Dendritic cell treated with granulocyte-macrophage colony-stimulating factor and Interleukin-4, amounts not matched to agents 40 ng/mL and 50 ng/mL, for 4 days (primary cell): ENCODE measurements at regions not wholly inside any gene's neighbourhood (a gene's known extent, or its start where the extent isn't known, plus 50 kb on each side); places are given as distances from the start of the nearest gene placed in this dataset.

Experiments
- H3K27ac Mint-ChIP-seq: one replicate; pipeline ENCODE4 v1.8.0; 2022; ENCODE audit warnings: mild to moderate bottlenecking, mixed read lengths
- H3K27me3 Mint-ChIP-seq: one replicate; pipeline ENCODE4 v1.8.0; 2022; ENCODE audit warnings: mild to moderate bottlenecking, mixed read lengths
- H3K36me3 Mint-ChIP-seq: one replicate; pipeline ENCODE4 v1.8.0; 2022; ENCODE audit warnings: low read depth, mixed read lengths
- H3K4me1 Mint-ChIP-seq: one replicate; pipeline ENCODE4 v1.8.0; 2022; ENCODE audit warnings: low read depth, mixed read lengths
- H3K4me3 Mint-ChIP-seq: one replicate; pipeline ENCODE4 v1.8.0; 2022; ENCODE audit warnings: mild to moderate bottlenecking, moderate library complexity, mixed read lengths
- H3K9me3 Mint-ChIP-seq: one replicate; pipeline ENCODE4 v1.8.0; 2022; ENCODE audit warnings: mixed read lengths
- intact Hi-C: fragments of 100-400 bp; cut with micrococcal nuclease; formaldehyde crosslinking; loops from one replicate; pipeline ENCODE4 v1.15.0; 2022

DNA sequence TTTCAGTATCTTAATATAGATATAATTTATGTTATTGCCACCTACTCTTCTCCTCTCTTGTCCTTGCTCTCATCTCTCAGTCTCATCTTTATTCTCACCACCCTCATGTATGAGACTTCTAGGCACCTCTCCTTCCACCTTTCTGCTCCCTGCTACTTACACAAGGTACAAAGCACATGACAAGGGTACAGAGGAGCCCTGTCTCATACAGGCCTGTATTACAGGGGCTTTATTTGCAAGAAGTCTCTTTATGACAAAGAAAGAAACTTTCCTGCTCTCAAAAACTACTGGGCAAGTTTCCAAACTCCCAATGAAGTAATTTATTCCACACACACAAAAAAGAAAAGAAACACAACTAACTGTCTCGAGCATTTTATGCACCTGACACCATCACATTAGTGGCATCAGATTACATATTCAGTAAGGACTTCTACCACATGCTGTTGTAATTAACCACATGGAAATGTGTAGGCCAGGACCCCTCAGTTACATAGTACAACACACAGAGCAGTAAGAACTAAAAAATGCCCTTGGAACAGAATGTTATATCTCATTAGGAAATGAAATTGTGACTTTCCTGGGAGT lies 253.1 kb downstream of the FZD1 start:
- Mint-ChIP-seq H3K4me1 (peaks cover 28% of the 10 kb centered on the region), H3K36me3 (no peaks in the 10 kb centered on the region), H3K9me3 (no peaks in the 10 kb centered on the region), H3K27ac (no peak overlapping the region), H3K27me3 (no peaks in the 10 kb centered on the region), H3K4me3 (no peak overlapping the region)
- intact Hi-C loops = no loop called here

DNA sequence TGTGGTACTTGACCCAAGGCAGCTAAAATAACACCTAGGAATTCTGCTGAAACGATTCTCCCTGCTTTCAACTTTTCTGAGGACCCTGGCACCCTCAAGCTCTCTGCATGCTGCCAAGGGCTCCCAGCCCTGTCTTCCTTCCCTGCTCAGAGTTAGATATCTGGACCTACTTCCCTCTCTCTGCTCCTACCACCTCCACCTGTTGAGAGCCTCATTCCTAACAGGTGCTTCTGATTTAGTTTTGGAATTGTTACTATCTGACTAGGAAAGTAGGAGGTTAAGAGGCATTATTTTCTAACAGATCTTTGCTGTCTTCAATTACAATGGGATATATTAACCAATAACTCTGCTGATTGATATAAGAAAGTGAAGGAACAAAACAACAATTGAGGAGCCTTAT lies 253.8 kb downstream of the FZD1 start:
- Mint-ChIP-seq H3K4me1 (peaks cover 28% of the 10 kb centered on the region), H3K9me3 (no peaks in the 10 kb centered on the region), H3K4me3 (no peak overlapping the region), H3K27ac (no peak overlapping the region), H3K27me3 (no peaks in the 10 kb centered on the region), H3K36me3 (no peaks in the 10 kb centered on the region)
- intact Hi-C loops = no loop called here

DNA sequence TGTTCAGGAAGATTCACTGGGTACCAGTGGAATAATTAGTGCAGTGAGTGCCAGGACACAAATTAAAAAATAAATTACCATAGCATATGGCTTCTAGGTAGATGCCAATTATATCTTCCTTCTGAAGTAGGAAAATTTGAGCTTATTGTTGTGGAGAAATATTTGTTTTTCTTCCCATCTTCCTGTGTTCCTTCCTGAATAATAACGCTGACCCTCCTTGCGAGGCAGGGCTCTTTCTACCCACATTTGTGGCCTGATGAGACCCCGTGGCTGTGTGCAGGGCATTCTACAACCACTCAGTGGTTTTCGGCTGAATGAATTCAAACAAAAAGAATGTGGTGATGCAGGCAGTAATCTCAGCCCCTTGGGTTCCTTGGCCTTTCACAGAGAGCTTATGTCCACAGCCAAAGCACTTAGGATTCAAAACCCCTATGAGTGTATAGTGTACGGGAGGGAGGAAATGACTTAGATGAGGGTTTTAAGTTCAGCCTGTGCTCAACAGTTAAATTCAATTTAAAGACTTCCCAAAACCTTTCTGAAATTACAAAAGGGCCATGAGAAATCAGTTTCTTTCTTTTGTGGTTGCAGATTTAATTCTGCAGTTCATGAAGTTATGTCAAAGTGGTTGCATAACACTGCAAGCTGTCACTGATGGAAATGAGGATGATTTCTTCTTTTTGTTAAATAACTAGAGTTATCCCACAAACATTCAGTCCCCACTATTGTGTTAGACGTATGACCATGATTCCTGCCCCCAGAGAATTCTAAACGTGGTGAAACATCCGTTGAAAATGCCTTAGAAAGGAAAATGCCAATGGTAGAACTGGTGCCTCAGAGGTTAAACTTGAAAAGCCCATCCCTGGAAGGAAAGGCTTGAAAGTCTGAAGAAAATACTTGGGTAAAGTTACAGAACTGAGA lies 255.3 kb downstream of the FZD1 start:
- Mint-ChIP-seq H3K4me3 (no peak overlapping the region), H3K4me1 (peaks cover 28% of the 10 kb centered on the region), H3K27me3 (no peaks in the 10 kb centered on the region), H3K27ac (no peak overlapping the region), H3K9me3 (no peaks in the 10 kb centered on the region), H3K36me3 (no peaks in the 10 kb centered on the region)
- intact Hi-C loops = no loop called here

DNA sequence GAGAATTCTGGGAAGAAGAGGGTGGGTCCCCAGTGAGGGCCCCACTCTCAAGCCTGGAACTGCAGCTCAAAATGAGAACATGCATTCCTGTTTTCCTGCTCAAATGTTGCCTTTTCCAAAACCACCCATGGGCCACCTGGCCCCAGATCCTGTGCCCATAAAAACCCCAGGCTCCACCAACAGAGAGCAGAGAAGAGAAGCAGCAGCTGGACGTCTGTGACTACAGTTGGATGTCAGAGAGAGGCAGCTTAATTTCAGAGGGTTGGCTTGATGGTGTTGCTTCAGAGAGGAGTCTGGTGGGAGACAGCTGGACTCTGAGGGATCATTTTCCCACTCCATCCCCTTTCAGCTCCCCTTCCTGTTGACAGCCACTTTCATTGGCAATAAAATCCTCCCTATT lies 256.4 kb downstream of the FZD1 start:
- Mint-ChIP-seq H3K27me3 (no peaks in the 10 kb centered on the region), H3K27ac (no peak overlapping the region)
- intact Hi-C loops = no loop called here

DNA sequence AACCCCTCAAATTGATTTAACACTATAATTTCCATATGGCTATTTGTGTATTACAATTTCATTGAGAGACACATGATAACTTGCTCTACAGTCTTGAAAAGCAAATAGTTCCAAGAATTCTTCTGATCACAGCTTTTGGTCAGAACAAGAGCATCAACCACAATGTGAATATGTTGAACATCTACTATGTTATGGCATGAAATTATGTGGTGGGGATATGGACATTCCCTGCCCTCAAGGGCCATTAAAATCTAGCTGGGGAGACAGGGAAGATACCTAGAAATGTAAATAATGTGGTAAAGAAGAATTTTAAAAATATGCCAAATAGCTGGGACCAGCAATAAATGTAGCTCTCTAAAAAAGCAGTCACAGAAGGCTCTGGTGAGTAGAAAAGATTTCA lies 262.2 kb downstream of the FZD1 start:
- no peaks in the 10 kb centered on the region for H3K4me1 Mint-ChIP-seq

More for the DNA sequence above, 256.4 kb downstream of the FZD1 start:
- Mint-ChIP-seq H3K4me1 (peaks cover 28% of the 10 kb centered on the region), H3K9me3 (no peaks in the 10 kb centered on the region), H3K36me3 (no peaks in the 10 kb centered on the region), H3K4me3 (no peak overlapping the region)

DNA sequence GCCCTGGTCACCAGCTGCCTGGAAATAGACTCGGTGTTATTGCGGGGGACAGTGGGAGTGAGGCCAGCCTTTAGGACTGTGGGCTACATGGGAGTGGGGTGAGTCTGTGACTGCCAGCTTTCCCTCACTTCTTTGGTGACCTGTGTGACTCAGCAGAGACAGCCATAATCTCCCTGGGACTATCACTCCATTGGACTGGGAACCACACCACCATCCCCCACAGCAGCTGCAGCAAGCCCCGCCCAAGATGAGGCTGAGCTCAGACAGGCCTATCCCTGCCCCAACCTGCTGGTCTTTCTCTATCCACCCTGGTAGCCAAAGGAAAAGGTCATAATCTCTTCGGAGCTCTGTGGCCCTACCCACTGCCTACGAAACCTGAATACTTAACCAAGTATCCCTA lies 263.2 kb downstream of the FZD1 start:
- Mint-ChIP-seq H3K27ac (no peak overlapping the region), H3K36me3 (no peaks in the 10 kb centered on the region), H3K4me1 (no peaks in the 10 kb centered on the region), H3K4me3 (no peak overlapping the region), H3K27me3 (peaks cover 3% of the 10 kb centered on the region), H3K9me3 (peaks cover 29% of the 10 kb centered on the region)
- intact Hi-C loops = no loop called here

More for the DNA sequence above, 262.2 kb downstream of the FZD1 start:
- Mint-ChIP-seq H3K36me3 (no peaks in the 10 kb centered on the region), H3K27me3 (peaks cover 1% of the 10 kb centered on the region), H3K9me3 (peaks cover 19% of the 10 kb centered on the region), H3K27ac (no peak overlapping the region), H3K4me3 (no peak overlapping the region)
- intact Hi-C loops = no loop called here

DNA sequence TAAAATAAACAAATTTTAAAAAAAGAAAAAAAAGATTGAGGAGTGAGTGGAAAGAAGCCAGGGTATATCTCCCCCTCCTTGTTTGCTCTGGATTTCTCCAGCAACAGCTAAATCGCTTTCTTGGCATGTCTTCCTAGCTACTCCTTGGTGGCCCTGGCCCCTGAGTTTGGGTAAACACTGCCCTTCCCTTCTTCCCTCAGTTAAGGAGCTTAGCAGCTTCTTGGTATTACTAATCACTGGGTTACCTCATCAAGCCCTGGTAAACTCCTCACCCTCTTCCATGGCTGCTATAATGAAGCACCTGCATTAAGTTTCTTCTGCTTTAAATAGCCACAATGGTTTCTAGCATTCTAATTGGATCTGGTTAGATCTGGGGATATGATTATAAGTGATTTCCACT lies 269.8 kb downstream of the FZD1 start:
- Mint-ChIP-seq H3K9me3 (peaks cover 22% of the 10 kb centered on the region), H3K27me3 (peaks cover 1% of the 10 kb centered on the region), H3K4me3 (no peak overlapping the region), H3K4me1 (no peaks in the 10 kb centered on the region), H3K36me3 (no peaks in the 10 kb centered on the region), H3K27ac (no peak overlapping the region)
- intact Hi-C loops = no loop called here

DNA sequence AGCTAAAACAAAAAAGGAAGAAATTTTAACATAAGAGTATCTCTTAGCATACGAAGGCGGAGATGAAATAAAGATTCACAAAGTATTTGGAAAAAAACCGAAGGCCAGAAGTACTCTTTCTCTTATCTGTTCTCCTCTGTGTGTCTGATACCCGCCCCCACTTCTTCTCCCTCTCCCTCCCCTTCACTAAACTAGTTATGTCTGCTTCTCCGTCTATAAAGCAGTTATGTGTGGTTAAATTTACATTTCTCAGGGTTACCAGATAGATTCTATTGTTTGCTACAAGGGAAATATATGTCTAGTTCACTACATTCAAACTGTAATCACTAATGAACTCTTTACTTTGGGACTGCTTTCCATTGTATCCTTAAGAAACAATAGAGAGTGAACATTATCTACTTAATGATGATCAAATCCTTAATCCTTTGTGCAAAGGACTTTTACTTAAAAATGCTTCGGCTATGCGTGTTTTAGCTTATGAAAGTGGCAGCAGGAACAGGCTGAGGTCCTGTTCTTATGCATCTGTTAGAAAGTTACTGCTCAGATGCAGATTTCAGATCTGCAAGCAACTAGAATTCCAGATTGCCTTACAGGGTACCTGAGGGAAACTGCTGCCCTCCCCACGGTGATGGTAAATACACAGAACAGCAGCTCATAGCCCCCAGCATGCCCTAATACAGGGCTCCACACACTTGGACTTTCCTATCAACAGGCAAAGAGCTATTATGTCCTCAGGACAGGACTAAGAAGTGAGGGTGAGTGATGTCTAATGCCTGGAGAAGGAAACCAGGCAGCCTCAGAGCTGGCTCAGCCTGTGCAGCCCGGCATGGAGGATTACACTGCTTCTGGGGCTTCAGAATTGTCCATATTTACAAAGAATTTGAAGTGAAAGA lies 273.3 kb downstream of the FZD1 start:
- H3K4me1 Mint-ChIP-seq = no peaks in the 10 kb centered on the region
- H3K36me3 Mint-ChIP-seq = no peaks in the 10 kb centered on the region
- no peak overlapping the region for H3K4me3 Mint-ChIP-seq
- peaks cover 3% of the 10 kb centered on the region for H3K9me3 Mint-ChIP-seq
- H3K27ac Mint-ChIP-seq = no peak overlapping the region
- intact Hi-C loops = no loop called here
- H3K27me3 Mint-ChIP-seq = no peaks in the 10 kb centered on the region

DNA sequence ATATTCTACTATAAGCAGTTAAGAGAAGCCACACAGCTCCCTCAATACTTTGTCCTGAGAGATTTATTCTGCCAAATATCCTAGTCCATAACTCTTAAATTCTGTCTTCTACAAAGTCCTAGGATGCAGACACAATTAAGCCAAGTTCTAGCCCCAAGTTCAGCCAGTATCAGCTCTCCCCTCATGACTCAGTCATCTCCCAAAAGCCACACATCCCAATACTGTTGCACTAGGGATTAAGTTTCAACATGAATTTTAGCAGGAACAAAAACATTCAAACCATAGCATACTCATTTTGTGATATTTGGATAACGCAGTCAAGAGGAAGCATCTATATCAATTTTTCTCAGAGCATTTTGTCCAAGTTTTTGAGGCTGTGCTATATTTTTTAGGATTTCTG lies 277.4 kb downstream of the FZD1 start:
- intact Hi-C loops = no loop called here
- H3K4me1 Mint-ChIP-seq = no peaks in the 10 kb centered on the region
- H3K27ac Mint-ChIP-seq = no peak overlapping the region
- H3K4me3 Mint-ChIP-seq = no peak overlapping the region
- H3K27me3 Mint-ChIP-seq = peaks cover 4% of the 10 kb centered on the region
- H3K9me3 Mint-ChIP-seq = no peaks in the 10 kb centered on the region
- H3K36me3 Mint-ChIP-seq = no peaks in the 10 kb centered on the region

DNA sequence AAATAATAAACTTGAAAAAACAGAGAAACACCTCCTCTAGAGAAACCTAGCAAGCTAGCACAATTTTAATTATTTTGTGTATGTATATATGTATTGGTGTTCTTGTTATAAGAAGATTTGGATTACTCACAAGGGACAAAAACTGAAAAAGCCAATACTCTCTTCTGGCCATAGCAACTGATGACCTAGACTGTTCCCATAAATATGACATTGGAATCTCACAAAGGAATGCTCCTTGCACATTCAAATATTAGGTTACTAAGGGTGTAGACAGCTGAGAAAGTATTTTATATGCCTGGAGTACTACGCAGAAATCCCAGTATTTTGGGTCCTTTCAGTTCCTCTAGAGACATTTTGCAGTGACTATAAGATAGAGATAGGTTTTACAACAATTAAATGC lies 279.4 kb downstream of the FZD1 start:
- Mint-ChIP-seq H3K27me3 (peaks cover 4% of the 10 kb centered on the region), H3K27ac (no peak overlapping the region), H3K36me3 (no peaks in the 10 kb centered on the region), H3K4me1 (no peaks in the 10 kb centered on the region), H3K4me3 (no peak overlapping the region), H3K9me3 (no peaks in the 10 kb centered on the region)
- intact Hi-C loops = no loop called here

DNA sequence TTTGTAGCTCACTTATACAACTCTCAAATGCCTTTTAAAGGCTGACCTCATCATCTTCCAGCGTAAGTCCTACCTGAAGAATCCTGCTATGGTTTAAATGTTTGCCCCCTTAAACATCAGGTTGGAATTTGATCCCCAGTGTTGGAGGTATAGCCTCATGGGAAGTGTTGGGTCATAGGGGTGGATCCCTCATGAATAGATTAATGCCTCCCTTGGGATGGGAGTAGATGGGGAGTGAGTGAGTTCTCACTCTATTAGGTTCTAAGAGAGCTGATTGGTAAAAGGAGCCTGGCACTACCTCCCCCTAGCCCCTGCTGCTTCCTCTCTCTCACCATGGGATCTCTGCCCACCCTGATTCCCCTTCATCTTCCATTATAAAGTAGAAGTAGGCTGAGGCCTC lies 285.6 kb downstream of the FZD1 start:
- peaks cover 3% of the 10 kb centered on the region for H3K27me3 Mint-ChIP-seq
- H3K27ac Mint-ChIP-seq = no peak overlapping the region
- intact Hi-C loops = no loop called here
- H3K4me1 Mint-ChIP-seq = no peaks in the 10 kb centered on the region
- H3K4me3 Mint-ChIP-seq = no peak overlapping the region
- H3K36me3 Mint-ChIP-seq = no peaks in the 10 kb centered on the region
- no peaks in the 10 kb centered on the region for H3K9me3 Mint-ChIP-seq

DNA sequence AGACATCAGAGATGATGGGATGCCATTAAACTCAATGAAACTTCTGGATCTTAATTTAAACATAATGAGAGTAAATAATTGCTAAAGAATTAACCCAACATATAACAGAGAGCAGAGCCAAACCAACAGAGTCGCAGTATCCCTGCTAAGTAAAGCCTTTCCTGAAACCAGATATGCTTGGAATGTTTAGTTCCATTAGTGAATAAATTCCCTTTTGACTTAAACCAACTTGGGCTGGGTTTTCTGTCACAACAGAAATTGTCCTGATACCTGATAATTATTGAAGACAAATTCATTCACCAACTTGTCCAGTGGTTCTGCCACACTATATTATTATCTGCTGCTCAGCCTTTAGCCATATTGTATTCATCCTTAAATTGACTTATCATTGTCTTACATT lies 286.7 kb downstream of the FZD1 start:
- intact Hi-C loops = no loop called here
- H3K27ac Mint-ChIP-seq = no peak overlapping the region
- H3K27me3 Mint-ChIP-seq = peaks cover 2% of the 10 kb centered on the region
- H3K4me3 Mint-ChIP-seq = no peak overlapping the region
- no peaks in the 10 kb centered on the region for H3K4me1 Mint-ChIP-seq
- no peaks in the 10 kb centered on the region for H3K36me3 Mint-ChIP-seq
- no peaks in the 10 kb centered on the region for H3K9me3 Mint-ChIP-seq

DNA sequence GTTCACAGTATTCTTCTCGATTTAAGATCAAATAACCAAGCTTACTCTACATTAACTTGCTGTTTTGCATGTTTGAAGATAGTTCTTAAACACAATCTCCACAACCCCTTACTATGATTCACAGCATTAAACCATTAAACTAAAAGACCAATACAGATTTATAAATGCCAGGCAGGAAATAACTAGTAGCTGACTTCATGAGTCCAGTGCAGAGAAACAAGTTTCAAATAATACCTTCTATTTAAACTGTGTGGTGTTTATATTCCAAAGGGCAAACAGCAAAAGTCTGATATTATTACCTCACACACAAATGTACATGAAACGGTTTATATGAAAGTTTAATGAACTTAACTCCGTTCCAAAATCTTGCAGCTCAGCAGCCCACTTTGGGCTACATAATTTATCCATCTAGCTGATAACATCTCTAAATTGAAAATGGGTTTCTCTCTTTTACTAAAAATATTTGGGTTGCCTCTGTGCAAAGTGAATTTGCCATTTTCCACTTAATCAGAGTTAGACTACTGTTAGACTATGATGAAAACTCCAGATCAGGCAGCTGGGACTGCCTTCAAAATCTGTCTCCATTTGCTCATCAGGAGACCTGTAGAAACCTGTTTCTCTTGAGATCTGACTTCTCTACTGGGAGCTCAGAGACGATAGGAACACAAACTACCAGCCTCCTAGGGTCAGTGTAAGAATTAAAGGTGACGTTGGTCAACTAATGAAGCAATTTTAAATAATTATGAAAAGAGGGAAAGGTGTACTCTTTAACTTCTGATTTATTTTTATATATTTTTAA lies 287.3 kb downstream of the FZD1 start:
- H3K27ac Mint-ChIP-seq = no peak overlapping the region
- H3K27me3 Mint-ChIP-seq = peaks cover 2% of the 10 kb centered on the region
- H3K36me3 Mint-ChIP-seq = no peaks in the 10 kb centered on the region
- H3K4me3 Mint-ChIP-seq = no peak overlapping the region
- H3K4me1 Mint-ChIP-seq = no peaks in the 10 kb centered on the region
- H3K9me3 Mint-ChIP-seq = no peaks in the 10 kb centered on the region
- intact Hi-C loops = no loop called here
